HEK293T (cell line): ENCODE measurements at regions not wholly inside any gene's neighbourhood (a gene's known extent, or its start where the extent isn't known, plus 50 kb on each side); places are given as distances from the start of the nearest gene placed in this dataset.
"Not testable (repeated sequence)": the region's sequence is repeated elsewhere in the genome, so short reads cannot be mapped to it uniquely, and the experiment has no call there.

ENCODE experiments used
- FOXK2 ChIP-seq: fragments of 450-650 bp; IDR thresholded peaks from 2 replicates; pipeline ENCODE4 v1.6.1; 2016; ENCODE audit warnings: mild to moderate bottlenecking
- FOXM1 ChIP-seq: fragments of 450-650 bp; IDR thresholded peaks from 2 replicates; pipeline ENCODE4 v1.6.1; 2017; ENCODE audit warnings: mild to moderate bottlenecking, borderline replicate concordance

GRCh38 chr17:16854636-16855035, 117.3 kb downstream of the TNFRSF13B start:
- TF ChIP-seq FOXK2, FOXM1: not testable (repeated sequence)
